ENCODE measurements at regions not wholly inside any gene's neighbourhood (a gene's known extent, or its start where the extent isn't known, plus 50 kb on each side); places are given as distances from the start of the nearest gene placed in this dataset.

- TF ChIP-seq POLR2A (IDR thresholded peaks at IDR 0.05), result no peak
- no peak for TF ChIP-seq CTCF (IDR thresholded peaks at IDR 0.05)
Observed at GRCh38 chr12:9329019-9329418, 120.8 kb upstream of the PZP start.
